ENCODE measurements at regions not wholly inside any gene's neighbourhood (a gene's known extent, or its start where the extent isn't known, plus 50 kb on each side); places are given as distances from the start of the nearest gene placed in this dataset.

DNA sequence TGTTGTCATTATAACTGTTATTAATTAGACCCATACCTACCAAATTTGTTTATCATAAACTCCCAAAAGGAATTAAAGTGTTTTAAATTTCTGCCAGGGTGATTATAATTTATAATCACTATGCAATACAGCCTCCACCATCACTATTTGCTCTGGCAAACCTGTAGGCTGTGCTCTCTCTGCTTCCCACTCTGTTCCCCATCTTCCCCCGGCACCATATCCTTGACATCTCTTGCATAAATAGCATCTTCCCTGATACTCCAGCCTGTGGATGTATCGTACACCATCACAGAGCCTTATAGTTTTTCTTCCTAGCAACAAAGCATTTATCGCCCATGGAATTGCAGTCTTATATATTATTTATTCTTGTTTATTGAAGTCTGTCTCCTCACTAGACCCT is 181.5 kb upstream of the TSC22D1 start:
- Histone ChIP-seq H3K27me3 (no peaks in the 10 kb centered on the region), H3K36me3 (no peaks in the 10 kb centered on the region), H4K20me1 (no peaks in the 10 kb centered on the region), H3K9ac (no peak overlapping the region), H3K27ac (no peak overlapping the region), H3K4me2 (no peak overlapping the region), H3K4me3 (no peak overlapping the region), H3K9me3 (no peaks in the 10 kb centered on the region), H3K4me1 (no peaks in the 10 kb centered on the region)
- no peak for TF ChIP-seq Cebpa-rat (IDR thresholded peaks at IDR 0.05)

DNA sequence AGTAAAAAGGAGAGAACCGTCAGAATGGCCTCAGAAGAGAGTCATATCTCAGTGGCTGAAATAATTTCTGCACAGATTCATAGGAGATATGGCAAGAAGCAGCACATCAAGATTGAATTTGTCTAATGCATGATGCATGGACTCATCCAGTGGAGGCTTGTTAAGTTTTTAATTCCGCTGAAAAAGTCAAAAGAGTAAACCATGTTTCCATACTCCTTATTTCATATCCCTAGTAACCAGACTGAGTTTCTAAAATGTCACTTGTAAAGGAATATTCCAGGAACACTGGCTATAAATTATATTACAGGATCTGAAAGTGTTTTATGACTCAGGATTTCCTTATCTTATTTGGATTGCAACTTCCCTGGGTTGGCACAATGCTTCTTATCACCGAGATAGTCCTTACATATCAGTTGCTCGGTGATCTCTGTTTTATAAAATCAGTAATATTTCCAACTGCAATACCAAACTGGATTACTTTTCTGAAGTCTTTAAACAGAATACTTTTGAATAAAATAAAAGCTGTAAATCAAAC is 180.2 kb upstream of the TSC22D1 start:
- Histone ChIP-seq H3K27ac (no peak overlapping the region), H3K27me3 (no peaks in the 10 kb centered on the region), H3K9me3 (no peaks in the 10 kb centered on the region), H3K4me3 (no peak overlapping the region), H3K9ac (no peak overlapping the region), H4K20me1 (no peaks in the 10 kb centered on the region), H3K4me1 (no peaks in the 10 kb centered on the region), H3K4me2 (no peak overlapping the region), H3K36me3 (no peaks in the 10 kb centered on the region)
- TF ChIP-seq Cebpa-rat (IDR thresholded peaks at IDR 0.05): no peak

DNA sequence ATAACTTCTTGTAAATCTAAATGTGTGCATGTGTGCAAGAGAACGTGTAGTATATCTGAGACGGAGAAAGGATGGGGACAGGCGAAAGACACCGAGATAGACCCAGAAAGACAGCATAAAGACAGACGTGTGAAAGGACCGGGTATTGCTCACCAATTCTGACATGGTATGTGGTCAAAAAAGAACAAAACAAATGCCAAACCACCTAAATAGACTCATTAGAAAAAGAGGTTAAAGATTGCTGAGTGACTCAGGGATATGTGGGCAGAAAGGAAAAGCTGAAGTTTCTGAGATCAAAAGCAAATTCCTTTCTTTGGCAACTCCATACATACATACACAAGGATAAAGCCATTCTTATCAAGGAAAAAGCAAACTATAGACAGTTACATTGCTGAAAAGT is 179.7 kb upstream of the TSC22D1 start:
- no peak for TF ChIP-seq Cebpa-rat (IDR thresholded peaks at IDR 0.05)
- Histone ChIP-seq H3K9ac (no peak overlapping the region), H3K4me3 (no peak overlapping the region), H3K9me3 (no peaks in the 10 kb centered on the region), H3K4me2 (no peak overlapping the region), H3K4me1 (no peaks in the 10 kb centered on the region), H4K20me1 (no peaks in the 10 kb centered on the region), H3K36me3 (no peaks in the 10 kb centered on the region), H3K27me3 (no peaks in the 10 kb centered on the region), H3K27ac (no peak overlapping the region)

DNA sequence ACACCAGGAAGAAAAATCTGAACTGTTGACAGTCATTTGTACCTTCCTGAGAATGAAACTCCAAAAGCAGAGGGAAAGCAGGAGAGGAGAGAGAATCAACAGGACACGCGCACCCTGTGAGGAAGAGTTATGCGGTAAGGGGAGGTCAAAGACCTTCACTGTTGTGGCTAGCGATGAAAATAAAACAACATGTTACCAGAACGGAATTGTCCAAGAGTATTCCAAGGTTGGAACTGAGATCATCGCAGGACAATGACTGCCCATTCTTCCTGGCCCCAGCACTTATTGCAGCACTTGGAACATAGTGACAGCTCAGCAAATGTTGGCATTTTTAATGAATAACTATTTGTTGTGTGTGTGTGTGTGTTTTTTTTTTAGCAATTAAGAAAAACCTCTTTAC is 176.0 kb upstream of the TSC22D1 start:
- no peak overlapping the region for H3K4me3 ChIP-seq
- H3K4me1 ChIP-seq: no peaks in the 10 kb centered on the region
- H3K4me2 ChIP-seq: no peak overlapping the region
- no peaks in the 10 kb centered on the region for H3K9me3 ChIP-seq
- H3K27ac ChIP-seq: no peak overlapping the region
- no peaks in the 10 kb centered on the region for H3K36me3 ChIP-seq
- TF ChIP-seq Cebpa-rat (IDR thresholded peaks at IDR 0.05): no peak
- no peaks in the 10 kb centered on the region for H4K20me1 ChIP-seq
- no peak overlapping the region for H3K9ac ChIP-seq
- no peaks in the 10 kb centered on the region for H3K27me3 ChIP-seq

DNA sequence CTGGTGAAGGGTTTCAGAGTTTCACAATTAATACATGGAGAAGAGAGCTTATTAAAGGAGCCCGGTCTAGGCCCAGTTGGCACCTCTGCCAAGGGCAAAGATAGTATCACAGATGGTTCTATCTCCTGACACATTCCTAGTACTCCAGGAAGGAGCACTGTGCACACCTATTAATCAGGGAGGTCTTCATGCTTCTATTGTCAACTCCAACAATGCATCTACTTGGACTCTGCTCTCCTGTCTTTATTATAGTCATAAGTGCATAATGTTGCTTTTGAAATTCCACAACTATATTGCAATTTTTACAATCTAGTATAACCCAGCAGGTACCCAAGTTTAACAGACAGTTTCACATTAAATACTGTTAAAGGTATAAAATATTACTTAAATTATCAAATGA is 174.5 kb upstream of the TSC22D1 start:
- Histone ChIP-seq H4K20me1 (no peaks in the 10 kb centered on the region), H3K4me2 (no peak overlapping the region), H3K27ac (no peak overlapping the region), H3K9ac (no peak overlapping the region), H3K9me3 (no peaks in the 10 kb centered on the region), H3K27me3 (no peaks in the 10 kb centered on the region), H3K36me3 (no peaks in the 10 kb centered on the region), H3K4me1 (no peaks in the 10 kb centered on the region), H3K4me3 (no peak overlapping the region)
- no peak for TF ChIP-seq Cebpa-rat (IDR thresholded peaks at IDR 0.05)

DNA sequence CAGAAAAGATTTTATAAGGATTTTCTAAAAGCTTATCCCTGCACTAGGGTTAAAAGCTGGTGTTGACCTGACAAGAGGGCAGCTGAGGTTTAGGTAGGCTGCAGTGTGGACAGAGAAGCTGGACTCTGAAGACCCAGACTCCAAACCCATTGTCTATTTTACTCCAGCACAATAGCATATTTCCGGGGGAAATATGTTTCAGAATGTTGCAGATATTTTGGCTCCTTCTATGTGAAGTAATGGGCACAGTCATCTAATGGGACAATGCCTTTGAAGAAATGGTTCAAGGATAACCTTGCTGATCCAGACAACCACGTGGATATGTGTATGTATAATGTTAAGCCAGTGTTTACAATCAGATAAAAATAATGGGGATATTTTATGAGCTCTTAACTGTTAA is 173.8 kb upstream of the TSC22D1 start:
- Histone ChIP-seq H3K27me3 (no peaks in the 10 kb centered on the region), H4K20me1 (no peaks in the 10 kb centered on the region), H3K4me2 (no peak overlapping the region), H3K9me3 (no peaks in the 10 kb centered on the region), H3K27ac (no peak overlapping the region), H3K4me1 (no peaks in the 10 kb centered on the region), H3K36me3 (no peaks in the 10 kb centered on the region), H3K4me3 (no peak overlapping the region), H3K9ac (no peak overlapping the region)
- no peak for TF ChIP-seq Cebpa-rat (IDR thresholded peaks at IDR 0.05)

DNA sequence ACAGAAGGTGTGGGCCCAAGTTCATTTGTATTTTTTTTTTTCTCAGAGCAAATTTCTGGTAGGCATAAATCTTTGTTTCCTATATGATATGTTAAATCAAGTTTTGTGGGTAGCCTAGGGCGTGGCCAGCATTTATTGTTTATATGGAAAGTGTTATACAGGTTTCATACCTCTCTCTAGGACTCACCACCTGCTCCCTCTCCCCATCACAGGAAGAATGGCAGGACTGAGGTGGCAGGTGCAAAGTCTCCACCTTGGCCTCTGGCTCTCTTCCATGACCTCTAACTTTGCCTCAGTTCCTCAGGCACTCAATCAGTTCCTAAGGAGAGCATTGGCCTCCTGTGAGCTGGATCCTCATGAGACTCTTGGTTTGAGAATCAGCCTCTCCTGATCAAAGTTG is 172.3 kb upstream of the TSC22D1 start:
- no peak for TF ChIP-seq Cebpa-rat (IDR thresholded peaks at IDR 0.05)

DNA sequence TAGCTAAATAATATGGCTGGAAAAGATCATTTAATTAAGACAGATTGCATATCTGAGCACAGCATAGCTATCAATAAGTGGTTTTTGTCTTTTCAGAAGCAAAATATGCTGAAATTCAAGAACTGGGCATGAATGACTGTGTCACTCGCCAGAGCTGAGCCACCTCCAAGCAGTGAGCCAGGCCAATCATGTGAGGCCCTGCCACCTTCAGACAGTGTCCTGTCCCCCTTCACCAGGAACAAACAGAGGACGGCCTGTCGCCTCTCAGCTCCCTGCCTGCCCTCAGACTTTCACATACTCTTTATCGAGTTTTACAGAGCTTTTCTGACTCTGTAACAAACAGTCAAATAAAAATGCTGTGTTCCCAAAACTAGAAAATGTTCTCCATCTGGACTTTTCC is 171.0 kb upstream of the TSC22D1 start:
- H3K4me2 ChIP-seq: no peak overlapping the region
- H3K4me1 ChIP-seq: no peaks in the 10 kb centered on the region
- H3K27me3 ChIP-seq: no peaks in the 10 kb centered on the region
- no peak overlapping the region for H3K9ac ChIP-seq
- no peaks in the 10 kb centered on the region for H3K36me3 ChIP-seq
- H3K4me3 ChIP-seq: no peak overlapping the region
- H4K20me1 ChIP-seq: no peaks in the 10 kb centered on the region
- 0 out of 2 replicates have a peak, but pooled peaks cover 5% of the 10 kb centered on the region for H3K9me3 ChIP-seq
- no peak for TF ChIP-seq Cebpa-rat (IDR thresholded peaks at IDR 0.05)
- H3K27ac ChIP-seq: no peak overlapping the region

More for the DNA sequence above, 172.3 kb upstream of the TSC22D1 start:
- Histone ChIP-seq H3K36me3 (no peaks in the 10 kb centered on the region), H3K9me3 (0 out of 2 replicates have a peak, but pooled peaks cover 5% of the 10 kb centered on the region), H3K9ac (no peak overlapping the region), H3K4me1 (no peaks in the 10 kb centered on the region), H3K4me3 (no peak overlapping the region), H3K27ac (no peak overlapping the region), H4K20me1 (no peaks in the 10 kb centered on the region), H3K4me2 (no peak overlapping the region), H3K27me3 (no peaks in the 10 kb centered on the region)

DNA sequence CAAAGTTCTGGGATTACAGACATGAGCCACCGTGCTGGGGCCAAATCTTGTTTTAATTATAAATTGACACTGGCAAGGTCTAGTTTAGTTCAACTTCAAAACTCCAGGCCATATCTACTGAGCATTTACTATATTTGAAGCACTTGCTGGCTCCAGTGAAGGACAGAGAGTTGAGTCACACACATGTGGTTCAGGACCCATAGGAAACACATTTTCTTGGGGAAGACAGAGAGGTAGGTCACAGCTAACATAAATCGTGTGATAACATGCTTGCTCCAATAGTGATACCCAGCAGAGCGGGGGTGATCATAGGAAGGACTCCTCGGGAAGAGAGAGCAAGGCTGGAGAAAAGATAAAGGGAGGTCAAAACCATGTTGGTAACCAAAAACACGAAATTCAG is 170.6 kb upstream of the TSC22D1 start:
- TF ChIP-seq Cebpa-rat (IDR thresholded peaks at IDR 0.05): no peak
- Histone ChIP-seq H4K20me1 (no peaks in the 10 kb centered on the region), H3K4me1 (no peaks in the 10 kb centered on the region), H3K36me3 (no peaks in the 10 kb centered on the region), H3K27ac (no peak overlapping the region), H3K9ac (no peak overlapping the region), H3K4me3 (no peak overlapping the region), H3K4me2 (no peak overlapping the region), H3K27me3 (no peaks in the 10 kb centered on the region), H3K9me3 (0 out of 2 replicates have a peak, but pooled peaks cover 5% of the 10 kb centered on the region)

DNA sequence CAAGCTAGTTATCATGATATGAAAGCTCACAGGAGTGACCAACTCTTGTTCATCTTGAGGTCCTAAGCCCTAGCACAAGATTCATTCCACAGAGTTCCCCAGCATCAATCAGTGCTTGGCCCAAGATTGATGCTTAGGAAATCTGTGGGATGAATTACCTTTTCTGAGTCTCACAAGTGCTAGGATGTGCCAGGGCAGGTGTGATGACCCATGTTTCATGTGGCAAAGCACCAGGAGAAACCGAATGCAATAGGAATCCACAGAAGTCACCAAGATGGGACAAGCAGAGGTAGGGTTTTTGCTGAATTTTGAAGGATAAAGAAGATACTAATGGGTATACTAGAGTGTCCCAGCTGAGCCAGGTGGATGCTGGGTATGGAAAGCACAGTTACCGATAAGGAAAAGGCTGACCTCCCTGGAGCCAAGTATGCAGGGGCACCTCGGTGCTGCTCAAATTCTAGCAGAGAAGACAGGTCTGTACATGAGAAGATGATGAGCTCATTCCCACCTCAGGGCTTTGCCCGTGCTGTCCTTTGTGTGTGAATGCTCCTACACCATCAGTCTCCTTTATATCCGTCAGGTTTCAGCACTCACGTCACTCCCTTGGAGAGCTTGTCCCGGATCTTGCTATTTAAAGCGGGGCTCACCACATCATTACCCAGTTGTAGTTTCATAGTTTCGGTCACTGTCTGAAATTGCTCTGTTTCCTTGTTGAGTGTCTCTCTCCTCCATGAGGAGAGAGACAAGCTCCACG is 168.9 kb upstream of the TSC22D1 start:
- TF ChIP-seq Cebpa-rat (IDR thresholded peaks at IDR 0.05): no peak
- Histone ChIP-seq H3K4me1 (no peaks in the 10 kb centered on the region), H3K4me2 (no peak overlapping the region), H3K36me3 (no peaks in the 10 kb centered on the region), H3K27ac (no peak overlapping the region), H3K4me3 (no peak overlapping the region), H3K27me3 (no peaks in the 10 kb centered on the region), H4K20me1 (no peaks in the 10 kb centered on the region), H3K9me3 (0 out of 2 replicates have a peak, but pooled peaks cover 5% of the 10 kb centered on the region), H3K9ac (no peak overlapping the region)

All from BLaER1 (cell line).